ENCODE measurements at regions not wholly inside any gene's neighbourhood (a gene's known extent, or its start where the extent isn't known, plus 50 kb on each side); places are given as distances from the start of the nearest gene placed in this dataset.

GRCh38 chr10:78630944-78631838, 437.6 kb upstream of the ZMIZ1 start:
- DNase-seq: no peak

GRCh38 chr10:78634389-78634815, 434.4 kb upstream of the ZMIZ1 start:
- DNase-seq: no peak

- no peak for DNase-seq
These were observed 433.9 kb upstream of the ZMIZ1 start for GRCh38 chr10:78634835-78635234.

- no peak for DNase-seq
These were observed 429.1 kb upstream of the ZMIZ1 start for GRCh38 chr10:78639629-78640028.

GRCh38 chr10:78640796-78641636, 427.8 kb upstream of the ZMIZ1 start:
- DNase-seq: no peak

GRCh38 chr10:78641693-78642092, 427.1 kb upstream of the ZMIZ1 start:
- no peak for DNase-seq

GRCh38 chr10:78642269-78642816, 426.4 kb upstream of the ZMIZ1 start:
- DNase-seq: no peak

- DNase-seq: no peak
These were observed 425.3 kb upstream of the ZMIZ1 start for GRCh38 chr10:78643513-78643912.

- DNase-seq: no peak
These were observed 424.2 kb upstream of the ZMIZ1 start for GRCh38 chr10:78644550-78644949.

- no peak for DNase-seq
These were observed 423.5 kb upstream of the ZMIZ1 start for GRCh38 chr10:78645169-78645686.

- DNase-seq: no peak
These were observed 422.8 kb upstream of the ZMIZ1 start for GRCh38 chr10:78645975-78646374.

GRCh38 chr10:78648256-78648860, 420.4 kb upstream of the ZMIZ1 start:
- no peak for DNase-seq

GRCh38 chr10:78649429-78649828, 419.3 kb upstream of the ZMIZ1 start:
- DNase-seq: no peak

GRCh38 chr10:78650122-78650521, 418.6 kb upstream of the ZMIZ1 start:
- DNase-seq: no peak

GRCh38 chr10:78651287-78651686, 417.5 kb upstream of the ZMIZ1 start:
- no peak for DNase-seq

GRCh38 chr10:78653555-78653954, 415.2 kb upstream of the ZMIZ1 start:
- DNase-seq: no peak

GRCh38 chr10:78654047-78654590, 414.6 kb upstream of the ZMIZ1 start:
- no peak for DNase-seq

GRCh38 chr10:78655979-78656378, 412.8 kb upstream of the ZMIZ1 start:
- no peak for DNase-seq

- DNase-seq: peak; percentile 53 to 57
These were observed 412.2 kb upstream of the ZMIZ1 start for GRCh38 chr10:78656417-78657162.

GRCh38 chr10:78657163-78657861, 411.5 kb upstream of the ZMIZ1 start:
- DNase-seq: peak; percentile 22 to 40

GRCh38 chr10:78657862-78658165, 411.0 kb upstream of the ZMIZ1 start:
- DNase-seq: no peak
